Hepatocyte (in vitro differentiated cells): ENCODE measurements at regions not wholly inside any gene's neighbourhood (a gene's known extent, or its start where the extent isn't known, plus 50 kb on each side); places are given as distances from the start of the nearest gene placed in this dataset.

Source experiments
- EZH2 ChIP-seq: fragments of 200-600 bp; sonication (generic); IDR thresholded peaks from 2 replicates; pipeline ENCODE4 v1.6.1; 2016; ENCODE audit warnings: antibody characterized with exemption, mild to moderate bottlenecking, borderline replicate concordance
- EZH2phosphoT487 ChIP-seq: fragments of 200-600 bp; sonication (generic); IDR thresholded peaks from one replicate; pipeline ENCODE4 v1.6.1; 2018; ENCODE audit warnings: antibody characterized with exemption, mild to moderate bottlenecking, low read depth, moderate library complexity; ENCODE audit not compliant: unreplicated experiment, severe bottlenecking
- TF ChIP-seq, protein P1 (sequence below): fragments of 200-600 bp; sonication (generic); IDR thresholded peaks from 2 replicates; pipeline ENCODE4 v1.5.1; 2016; ENCODE audit warnings: antibody characterized with exemption, mild to moderate bottlenecking; ENCODE audit not compliant: poor library complexity

DNA sequence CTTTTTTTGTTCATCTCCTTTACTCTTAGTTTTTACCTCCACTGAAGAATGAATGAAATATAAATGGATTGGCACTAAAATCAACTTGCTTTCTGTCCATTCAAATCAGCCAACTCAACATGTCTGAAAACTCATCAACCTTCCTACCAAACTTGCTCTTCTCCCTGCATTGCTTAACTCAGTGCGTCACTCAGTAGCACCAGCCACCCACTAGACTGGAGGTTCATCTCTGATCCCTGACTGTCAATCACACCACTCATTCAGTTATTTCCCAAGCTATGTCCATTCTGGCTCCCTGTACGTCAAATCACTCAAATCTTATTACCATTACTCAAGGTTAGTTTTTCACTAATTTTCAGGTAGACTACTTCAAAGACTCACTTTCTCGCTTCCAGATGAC, 75.2 kb upstream of the RBMS1 start:
- TF ChIP-seq, protein P1, sequence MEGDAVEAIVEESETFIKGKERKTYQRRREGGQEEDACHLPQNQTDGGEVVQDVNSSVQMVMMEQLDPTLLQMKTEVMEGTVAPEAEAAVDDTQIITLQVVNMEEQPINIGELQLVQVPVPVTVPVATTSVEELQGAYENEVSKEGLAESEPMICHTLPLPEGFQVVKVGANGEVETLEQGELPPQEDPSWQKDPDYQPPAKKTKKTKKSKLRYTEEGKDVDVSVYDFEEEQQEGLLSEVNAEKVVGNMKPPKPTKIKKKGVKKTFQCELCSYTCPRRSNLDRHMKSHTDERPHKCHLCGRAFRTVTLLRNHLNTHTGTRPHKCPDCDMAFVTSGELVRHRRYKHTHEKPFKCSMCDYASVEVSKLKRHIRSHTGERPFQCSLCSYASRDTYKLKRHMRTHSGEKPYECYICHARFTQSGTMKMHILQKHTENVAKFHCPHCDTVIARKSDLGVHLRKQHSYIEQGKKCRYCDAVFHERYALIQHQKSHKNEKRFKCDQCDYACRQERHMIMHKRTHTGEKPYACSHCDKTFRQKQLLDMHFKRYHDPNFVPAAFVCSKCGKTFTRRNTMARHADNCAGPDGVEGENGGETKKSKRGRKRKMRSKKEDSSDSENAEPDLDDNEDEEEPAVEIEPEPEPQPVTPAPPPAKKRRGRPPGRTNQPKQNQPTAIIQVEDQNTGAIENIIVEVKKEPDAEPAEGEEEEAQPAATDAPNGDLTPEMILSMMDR: no peak
- no peak for TF ChIP-seq EZH2phosphoT487
- TF ChIP-seq EZH2: no peak
